ENCODE measurements at regions not wholly inside any gene's neighbourhood (a gene's known extent, or its start where the extent isn't known, plus 50 kb on each side); places are given as distances from the start of the nearest gene placed in this dataset.

- TF ChIP-seq TAF1 (IDR thresholded peaks at IDR 0.05; ENCODE audit: borderline replicate concordance, low read depth, low read length) (no peak), POLR2AphosphoS5 (IDR thresholded peaks at IDR 0.05; ENCODE audit: low read depth, low read length) (no peak), POLR2A (IDR thresholded peaks at IDR 0.05; ENCODE audit: low read depth, low read length) (no peak)
- DNase-seq (ENCODE audit: insufficient read length) (no peak), FAIRE-seq (no peak)
Observed at GRCh38 chr1:164272156-164272555, 286.8 kb upstream of the PBX1 start.

DNA sequence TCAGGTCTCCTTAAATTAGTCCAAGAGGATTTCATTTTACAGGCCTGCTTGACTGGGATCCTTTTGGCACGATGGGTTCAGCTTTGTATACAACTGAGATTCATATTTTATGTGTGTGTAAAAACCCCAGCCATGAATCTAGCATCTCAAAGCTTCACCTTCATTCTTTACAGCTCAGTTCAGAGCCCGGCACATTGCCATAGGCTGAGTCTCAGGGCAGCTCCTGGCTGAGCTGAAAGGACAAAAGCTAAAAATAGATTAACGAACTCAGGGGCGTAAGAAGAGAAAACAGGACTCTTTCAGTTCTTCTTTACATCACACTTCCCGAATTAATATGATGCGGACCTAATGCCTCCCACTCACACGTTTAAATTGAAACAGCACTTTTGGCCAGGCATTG is 262.8 kb upstream of the PBX1 start:
- no peak for DNase-seq (ENCODE audit: insufficient read length)
- FAIRE-seq: no peak
- TF ChIP-seq POLR2AphosphoS5 (IDR thresholded peaks at IDR 0.05; ENCODE audit: low read depth, low read length) (no peak), POLR2A (IDR thresholded peaks at IDR 0.05; ENCODE audit: low read depth, low read length) (no peak), TAF1 (IDR thresholded peaks at IDR 0.05; ENCODE audit: borderline replicate concordance, low read depth, low read length) (no peak)

GRCh38 chr1:164308101-164308500 is 250.9 kb upstream of the PBX1 start:
- no peak for FAIRE-seq
- no peak for DNase-seq (ENCODE audit: insufficient read length)
- TF ChIP-seq TAF1 (IDR thresholded peaks at IDR 0.05; ENCODE audit: borderline replicate concordance, low read depth, low read length) (no peak), POLR2A (IDR thresholded peaks at IDR 0.05; ENCODE audit: low read depth, low read length) (no peak), POLR2AphosphoS5 (IDR thresholded peaks at IDR 0.05; ENCODE audit: low read depth, low read length) (no peak)

GRCh38 chr1:164310166-164310565 is 248.8 kb upstream of the PBX1 start:
- DNase-seq (ENCODE audit: insufficient read length): no peak
- no peak for FAIRE-seq
- TF ChIP-seq POLR2A (IDR thresholded peaks at IDR 0.05; ENCODE audit: low read depth, low read length) (no peak), TAF1 (IDR thresholded peaks at IDR 0.05; ENCODE audit: borderline replicate concordance, low read depth, low read length) (no peak), POLR2AphosphoS5 (IDR thresholded peaks at IDR 0.05; ENCODE audit: low read depth, low read length) (no peak)

GRCh38 chr1:164311377-164311776 is 247.6 kb upstream of the PBX1 start:
- DNase-seq (ENCODE audit: insufficient read length): no peak
- TF ChIP-seq TAF1 (IDR thresholded peaks at IDR 0.05; ENCODE audit: borderline replicate concordance, low read depth, low read length) (no peak), POLR2AphosphoS5 (IDR thresholded peaks at IDR 0.05; ENCODE audit: low read depth, low read length) (no peak), POLR2A (IDR thresholded peaks at IDR 0.05; ENCODE audit: low read depth, low read length) (no peak)
- FAIRE-seq: no peak

DNA sequence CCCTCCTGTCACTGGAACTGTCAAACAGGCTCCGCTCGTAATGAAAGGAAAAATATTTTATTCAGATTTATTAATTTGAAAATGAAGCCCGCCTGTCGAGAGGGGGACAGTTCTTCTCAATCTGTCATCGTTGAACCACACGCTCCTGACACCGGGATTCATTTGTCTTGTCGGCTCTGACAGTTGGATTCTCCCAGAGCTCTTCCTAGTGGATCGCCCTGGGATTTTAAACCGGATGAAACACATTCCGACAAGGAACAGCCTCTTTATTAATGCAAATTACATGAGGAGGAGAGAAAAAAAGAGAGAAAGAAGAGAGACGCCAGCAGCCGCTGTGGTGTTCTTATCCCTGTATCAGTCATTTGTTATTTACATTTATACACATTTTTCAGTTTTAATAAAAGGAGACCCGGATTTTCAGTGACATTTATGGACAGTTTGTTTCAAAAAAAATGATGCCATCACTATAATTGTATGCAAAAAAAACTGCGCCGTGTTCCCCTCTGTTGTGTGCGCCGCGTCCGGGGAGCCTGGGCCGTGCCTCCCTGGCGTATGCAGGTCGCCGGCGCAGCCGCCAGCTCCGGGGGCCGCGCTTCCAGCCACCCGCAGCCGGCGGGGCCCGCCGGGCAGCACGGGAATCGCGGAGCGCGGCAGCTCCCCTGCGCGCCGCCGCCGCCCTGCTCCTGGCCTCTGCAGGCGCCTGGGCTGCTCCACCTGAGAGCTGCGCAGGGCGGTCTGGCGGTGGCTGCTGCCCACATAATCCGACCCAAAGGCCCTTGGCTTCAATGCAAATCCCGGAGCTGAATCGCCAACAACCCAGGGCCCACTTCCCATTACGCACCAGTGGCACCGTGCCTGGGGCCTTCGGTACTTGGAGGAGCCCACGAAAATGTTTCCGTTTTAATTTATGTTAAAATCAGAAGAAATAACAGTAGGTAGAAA is 237.9 kb upstream of the PBX1 start:
- FAIRE-seq (no peak), DNase-seq (ENCODE audit: insufficient read length) (no peak)
- TF ChIP-seq POLR2AphosphoS5 (IDR thresholded peaks at IDR 0.05; ENCODE audit: low read depth, low read length) (no peak), TAF1 (IDR thresholded peaks at IDR 0.05; ENCODE audit: borderline replicate concordance, low read depth, low read length) (no peak), POLR2A (IDR thresholded peaks at IDR 0.05; ENCODE audit: low read depth, low read length) (no peak)

DNA sequence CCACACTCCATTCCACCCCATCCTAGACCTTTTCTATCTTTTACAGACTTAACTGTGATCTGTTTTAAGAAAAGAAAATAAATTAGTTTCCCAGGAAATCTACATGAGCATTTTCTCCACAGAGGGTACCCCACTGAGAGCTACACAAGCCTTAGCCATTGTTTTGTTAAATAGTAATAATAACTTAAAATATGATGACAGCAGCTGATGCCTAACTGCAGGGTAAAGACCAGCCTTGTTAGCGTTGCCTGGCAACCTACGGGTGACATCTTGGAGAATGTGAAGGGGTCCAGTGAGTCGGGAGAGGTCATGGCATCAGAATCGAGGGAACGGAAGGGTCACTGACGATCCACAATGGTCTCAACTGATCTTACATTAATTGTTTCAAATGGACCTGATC is 233.2 kb upstream of the PBX1 start:
- DNase-seq (ENCODE audit: insufficient read length) (no peak), FAIRE-seq (no peak)
- no peak for TF ChIP-seq TAF1 (IDR thresholded peaks at IDR 0.05; ENCODE audit: borderline replicate concordance, low read depth, low read length)
- no peak for TF ChIP-seq POLR2A (IDR thresholded peaks at IDR 0.05; ENCODE audit: low read depth, low read length)
- no peak for TF ChIP-seq POLR2AphosphoS5 (IDR thresholded peaks at IDR 0.05; ENCODE audit: low read depth, low read length)

DNA sequence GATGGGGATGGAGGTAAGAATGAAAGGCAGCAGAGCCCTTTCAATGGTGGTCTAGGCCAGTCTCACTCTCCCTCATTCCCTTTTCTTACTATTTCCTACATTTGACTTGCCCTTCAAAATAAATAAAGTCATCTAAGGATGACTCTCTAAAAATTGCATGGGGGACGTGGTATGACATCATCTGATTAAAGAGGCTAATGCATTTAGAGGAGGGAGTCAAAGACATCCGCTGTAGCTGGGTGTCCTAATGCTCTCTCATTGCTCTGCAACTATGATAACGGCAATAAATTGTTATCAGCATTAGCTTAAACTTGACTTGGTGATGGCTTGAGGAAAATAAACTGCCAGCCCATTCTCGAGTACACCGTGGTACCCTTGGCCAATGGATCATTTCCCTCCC is 225.6 kb upstream of the PBX1 start:
- FAIRE-seq (no peak), DNase-seq (ENCODE audit: insufficient read length) (no peak)
- TF ChIP-seq POLR2A (IDR thresholded peaks at IDR 0.05; ENCODE audit: low read depth, low read length) (no peak), POLR2AphosphoS5 (IDR thresholded peaks at IDR 0.05; ENCODE audit: low read depth, low read length) (no peak), TAF1 (IDR thresholded peaks at IDR 0.05; ENCODE audit: borderline replicate concordance, low read depth, low read length) (no peak)

GRCh38 chr1:164337394-164337793 is 221.6 kb upstream of the PBX1 start:
- no peak for DNase-seq (ENCODE audit: insufficient read length)
- FAIRE-seq: no peak
- no peak for TF ChIP-seq POLR2AphosphoS5 (IDR thresholded peaks at IDR 0.05; ENCODE audit: low read depth, low read length)
- no peak for TF ChIP-seq TAF1 (IDR thresholded peaks at IDR 0.05; ENCODE audit: borderline replicate concordance, low read depth, low read length)
- TF ChIP-seq POLR2A (IDR thresholded peaks at IDR 0.05; ENCODE audit: low read depth, low read length): no peak

GRCh38 chr1:164337885-164338284 is 221.1 kb upstream of the PBX1 start:
- FAIRE-seq: no peak
- no peak for DNase-seq (ENCODE audit: insufficient read length)
- TF ChIP-seq POLR2AphosphoS5 (IDR thresholded peaks at IDR 0.05; ENCODE audit: low read depth, low read length) (no peak), TAF1 (IDR thresholded peaks at IDR 0.05; ENCODE audit: borderline replicate concordance, low read depth, low read length) (no peak), POLR2A (IDR thresholded peaks at IDR 0.05; ENCODE audit: low read depth, low read length) (no peak)

GRCh38 chr1:164343189-164343588 is 215.8 kb upstream of the PBX1 start:
- no peak for TF ChIP-seq POLR2AphosphoS5 (IDR thresholded peaks at IDR 0.05; ENCODE audit: low read depth, low read length)
- no peak for TF ChIP-seq TAF1 (IDR thresholded peaks at IDR 0.05; ENCODE audit: borderline replicate concordance, low read depth, low read length)
- FAIRE-seq: no peak
- DNase-seq (ENCODE audit: insufficient read length): no peak

DNA sequence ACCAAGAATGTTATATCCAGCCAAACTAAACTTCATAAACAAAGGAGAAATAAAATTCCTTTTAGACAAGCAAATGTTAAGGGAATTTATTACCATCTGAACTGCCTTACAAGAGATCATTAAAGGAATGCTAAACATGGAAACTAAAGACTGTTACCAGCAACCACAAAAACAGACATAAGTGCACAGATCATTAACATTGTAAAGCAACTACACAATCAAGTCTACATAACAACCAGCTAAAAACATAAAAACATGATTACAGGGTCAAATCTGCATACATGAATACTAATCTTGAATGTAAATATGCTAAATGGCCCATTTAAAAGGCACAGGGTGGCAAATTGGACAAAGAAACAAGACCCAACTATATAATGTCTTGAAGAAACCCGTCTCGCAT is 211.0 kb upstream of the PBX1 start:
- no peak for TF ChIP-seq POLR2A (IDR thresholded peaks at IDR 0.05; ENCODE audit: low read depth, low read length)
- TF ChIP-seq TAF1 (IDR thresholded peaks at IDR 0.05; ENCODE audit: borderline replicate concordance, low read depth, low read length): no peak
- no peak for TF ChIP-seq POLR2AphosphoS5 (IDR thresholded peaks at IDR 0.05; ENCODE audit: low read depth, low read length)
- DNase-seq (ENCODE audit: insufficient read length) (no peak), FAIRE-seq (no peak)

Measured in GM12892 (cell line).